HCT116 (cell line): ENCODE measurements at regions not wholly inside any gene's neighbourhood (a gene's known extent, or its start where the extent isn't known, plus 50 kb on each side); places are given as distances from the start of the nearest gene placed in this dataset.
"Not testable (repeated sequence)": the region's sequence is repeated elsewhere in the genome, so short reads cannot be mapped to it uniquely, and the experiment has no call there.

Experiments used
- ATAC-seq: fragments of 200-7000 bp; cut with Tn5 transposase; 2 replicates; pipeline ENCODE4 v1.9.1; 2020; ENCODE audit warnings: mild to moderate bottlenecking, moderate library complexity
- BruUV-seq: library from RNA; stranded (reverse); fragments of 400-500 nt; replicated peaks from 2 replicates; lab custom pipeline; 2021; lab: Mats Ljungman, UMichigan
- CTCF ChIA-PET: fragments of 300-600 bp; sonication (Branson Sonifier 250); formaldehyde crosslinking; loops from one replicate; lab custom pipeline; 2021; ENCODE audit warnings: antibody characterized with exemption; lab: Charles Lee
- POLR2A ChIA-PET: fragments of 300-600, 350-600 bp; sonication (Branson Sonifier 250); formaldehyde crosslinking; loops from one replicate; lab custom pipeline; 2021; ENCODE audit warnings: antibody characterized with exemption; lab: Charles Lee
- RAD21 ChIA-PET, 2 experiments: fragments of 300-600 bp; sonication (Branson Sonifier 250); formaldehyde crosslinking; loops; one replicate each; lab custom pipeline; 2023; ENCODE audit warnings: low total read pairs in 2 of 2; ENCODE audit not compliant: uncharacterized antibody in 2 of 2, unreplicated experiment in 2 of 2, low non-redundant PET in 1 of 2; lab: Charles Lee
- DNase-seq: peaks from one replicate; pipeline ENCODE4 v3.0.0-alpha.2; 2010; ENCODE audit warnings: low read depth, low spot score
- H2AFZ ChIP-seq: fragments of 200-600 bp; shearing (Covaris generic), sonication (generic); 2 replicates; pipeline ENCODE4 v1.6.1; 2017; ENCODE audit warnings: low read depth, mixed run types, mixed read lengths, antibody characterized with exemption, low read length; ENCODE audit not compliant: poor library complexity, severe bottlenecking
- H3K27ac ChIP-seq: 2 replicates; pipeline ENCODE4 v1.5.1; 2012; ENCODE audit warnings: low read depth, low read length
- H3K27me3 ChIP-seq: fragments of 200-600 bp; sonication (generic); 2 replicates; pipeline ENCODE4 v1.6.1; 2016; ENCODE audit warnings: mixed run types, low read length, mixed read lengths; ENCODE audit not compliant: insufficient read depth
- H3K36me3 ChIP-seq, 2 experiments: fragments of 200-500 bp in 1 of 2; fragments of 200-600 bp in 1 of 2; sonication (Bioruptor generic) in 1 of 2; sonication (generic) in 1 of 2; 2 replicates each; pipeline versions ENCODE4 v1.5.1 to v1.6.1; 2014 to 2016; ENCODE audit warnings: low read length in 2 of 2, inconsistent platforms in 1 of 2, mixed read lengths in 1 of 2, mixed run types in 1 of 2; ENCODE audit not compliant: insufficient read depth in 2 of 2, control insufficient read depth in 1 of 2
- H3K4me1 ChIP-seq, 2 experiments: fragments of 200-600 bp in 1 of 2; sonication (generic) in 1 of 2; 2 replicates each; pipeline versions ENCODE4 v1.5.1 to v1.6.1; 2012 to 2017; ENCODE audit warnings: low read length in 2 of 2, inconsistent platforms in 1 of 2, mild to moderate bottlenecking in 1 of 2, mixed read lengths in 1 of 2, mixed run types in 1 of 2, moderate library complexity in 1 of 2; ENCODE audit not compliant: insufficient read depth in 2 of 2, control insufficient read depth in 1 of 2
- H3K4me2 ChIP-seq: fragments of 200-600 bp; sonication (generic); 2 replicates; pipeline ENCODE4 v1.6.1; 2017; ENCODE audit warnings: mixed run types, low read length, mixed read lengths
- H3K4me3 ChIP-seq, 2 experiments: fragments of 200-600 bp in 1 of 2; sonication (generic) in 1 of 2; replicated peaks in 1 of 2; 2 replicates each; pipeline ENCODE4 v1.5.1; 2011 to 2016; ENCODE audit warnings: low read length in 2 of 2, control low read depth in 1 of 2, low read depth in 1 of 2, mild to moderate bottlenecking in 1 of 2, mixed read lengths in 1 of 2, mixed run types in 1 of 2
- H3K79me2 ChIP-seq: fragments of 200-600 bp; sonication (generic); 2 replicates; pipeline ENCODE4 v1.6.1; 2017; ENCODE audit warnings: mild to moderate bottlenecking, mixed run types, low read length, moderate library complexity, mixed read lengths; ENCODE audit not compliant: insufficient read depth
- H3K9ac ChIP-seq: fragments of 200-600 bp; sonication (generic); 2 replicates; pipeline ENCODE4 v1.6.1; 2016; ENCODE audit warnings: low read length, mixed read lengths
- H3K9me2 ChIP-seq: fragments of 200-600 bp; sonication (generic), shearing (Covaris generic); 2 replicates; pipeline ENCODE4 v1.6.1; 2017; ENCODE audit warnings: mixed run types, mild to moderate bottlenecking, moderate library complexity; ENCODE audit not compliant: insufficient read depth
- H3K9me3 ChIP-seq, 2 experiments: fragments of 200-500 bp in 1 of 2; fragments of 200-600 bp in 1 of 2; sonication (Bioruptor generic) in 1 of 2; sonication (generic) in 1 of 2; 2 replicates each; pipeline ENCODE4 v1.6.1; 2014 to 2017; ENCODE audit warnings: low read length in 2 of 2, mixed read lengths in 2 of 2, inconsistent platforms in 1 of 2, low read depth in 1 of 2, mild to moderate bottlenecking in 1 of 2, mixed run types in 1 of 2, moderate library complexity in 1 of 2; ENCODE audit not compliant: control insufficient read depth in 1 of 2, insufficient read depth in 1 of 2
- H4K20me1 ChIP-seq: fragments of 200-600 bp; sonication (generic), shearing (Covaris generic); 2 replicates; pipeline ENCODE4 v1.6.1; 2017; ENCODE audit warnings: mixed run types, mild to moderate bottlenecking, moderate library complexity; ENCODE audit not compliant: insufficient read depth
- CBX3 ChIP-seq: IDR thresholded peaks from 2 replicates; pipeline ENCODE4 v1.6.1; 2012; ENCODE audit warnings: low read depth
- ELF1 ChIP-seq: IDR thresholded peaks from 2 replicates; pipeline ENCODE4 v1.6.1; 2012; ENCODE audit warnings: low read depth, borderline replicate concordance
- EZH2phosphoT487 ChIP-seq: fragments of 200-600 bp; IDR thresholded peaks from 2 replicates; pipeline ENCODE4 v1.6.1; 2018; ENCODE audit warnings: antibody characterized with exemption, borderline replicate concordance
- POLR2A ChIP-seq: IDR thresholded peaks from 2 replicates; pipeline ENCODE4 v1.7.0; 2011; ENCODE audit warnings: borderline replicate concordance; ENCODE audit not compliant: insufficient read depth, insufficient read length; ENCODE audit errors: extremely low read depth
- ZFX ChIP-seq: fragments of 450-650 bp; IDR thresholded peaks from 2 replicates; pipeline ENCODE4 v1.6.1; 2017
- intact Hi-C: fragments of 100-400 bp; cut with micrococcal nuclease; formaldehyde crosslinking; loops from 2 replicates; pipeline ENCODE4 v1.10.0; 2022

GRCh38 chr15:35260941-35261340 is 175.8 kb upstream of the NANOGP8 start:
- Histone ChIP-seq H3K36me3 (no peaks in the 10 kb centered on the region), H3K4me2 (no peak overlapping the region), H2AFZ (no peak overlapping the region), H3K27me3 (no peaks in the 10 kb centered on the region), H3K4me1 (no peaks in the 10 kb centered on the region; a peak in 1 of 4 replicates), H3K9ac (no peak overlapping the region), H3K4me3 (no peak overlapping the region), H3K9me2 (no peaks in the 10 kb centered on the region), H3K9me3 (no peaks in the 10 kb centered on the region), H3K79me2 (no peaks in the 10 kb centered on the region), H3K27ac (no peak overlapping the region), H4K20me1 (no peaks in the 10 kb centered on the region)
- ChIA-PET CTCF (no interaction called here), RAD21 (no interaction called here), POLR2A (no interaction called here)
- BruUV-seq: no TSS peak
- DNase-seq (no peak), ATAC-seq (no peak)
- intact Hi-C loops: no loop called here
- no peak for TF ChIP-seq EZH2phosphoT487
- no peak for TF ChIP-seq ZFX
- no peak for TF ChIP-seq CBX3
- TF ChIP-seq ELF1: no peak
- TF ChIP-seq POLR2A: no peak

- ATAC-seq, H3K27ac ChIP-seq, POLR2A ChIA-PET, H3K9me2 ChIP-seq, RAD21 ChIA-PET, H3K4me3 ChIP-seq, H3K9ac ChIP-seq, H3K79me2 ChIP-seq, H2AFZ ChIP-seq, H3K36me3 ChIP-seq, DNase-seq, CTCF ChIA-PET, H3K27me3 ChIP-seq, intact Hi-C loops, BruUV-seq, H3K4me1 ChIP-seq, H3K4me2 ChIP-seq, H3K9me3 ChIP-seq, H4K20me1 ChIP-seq: not testable (repeated sequence)
These were observed 175.2 kb upstream of the NANOGP8 start for GRCh38 chr15:35260274-35260673.
